ENCODE measurements at regions not wholly inside any gene's neighbourhood (a gene's known extent, or its start where the extent isn't known, plus 50 kb on each side); places are given as distances from the start of the nearest gene placed in this dataset.
"Not testable (repeated sequence)": the region's sequence is repeated elsewhere in the genome, so short reads cannot be mapped to it uniquely, and the experiment has no call there.

- Histone ChIP-seq H2BK120ac (ENCODE audit: insufficient read depth, low read length, poor library complexity) (no peak overlapping the region), H3K79me2 (ENCODE audit: control insufficient read depth, insufficient read depth, low read length, poor library complexity) (no peaks in the 10 kb centered on the region), H3K4me1 (ENCODE audit: control insufficient read depth in 1 of 2, insufficient read depth in 2 of 2, low read length in 2 of 2) (no peaks in the 10 kb centered on the region), H3K18ac (ENCODE audit: low read length) (no peak overlapping the region), H3K27ac (ENCODE audit: low read depth, low read length) (no peak overlapping the region), H4K12ac (ENCODE audit: low read depth, low read length) (no peak overlapping the region), H3K9me3 (ENCODE audit: insufficient read depth, low read depth, low read length) (peaks cover 5% of the 10 kb centered on the region), H3K4ac (ENCODE audit: low read depth, low read length) (no peak overlapping the region), H2BK5ac (ENCODE audit: low read depth, low read length, poor library complexity) (no peak overlapping the region), H3K36me3 (ENCODE audit: control insufficient read depth in 1 of 2, insufficient read depth in 2 of 2, low read length in 2 of 2) (no peaks in the 10 kb centered on the region), H3K27me3 (ENCODE audit: insufficient read depth, low read length) (no peaks in the 10 kb centered on the region), H3K4me3 (ENCODE audit: low read depth, low read length) (no peak overlapping the region), H3K14ac (ENCODE audit: low read length) (no peak overlapping the region), H4K91ac (ENCODE audit: low read depth, low read length) (no peak overlapping the region), H3K4me2 (ENCODE audit: low read length) (no peak overlapping the region), H4K8ac (ENCODE audit: low read depth, low read length) (no peak overlapping the region), H3K23ac (ENCODE audit: low read length) (no peak overlapping the region), H3K79me1 (ENCODE audit: low read length) (no peaks in the 10 kb centered on the region), H3K9ac (ENCODE audit: low read length) (no peak overlapping the region), H2BK12ac (ENCODE audit: low read length) (no peak overlapping the region), H2AK5ac (ENCODE audit: low read length) (no peak overlapping the region), H2AFZ (ENCODE audit: insufficient read depth, low read length, poor library complexity) (no peak overlapping the region)
- WGBS (ENCODE audit: extremely low coverage, insufficient coverage, insufficient read length) = no CpG with 5 or more reads among the region's 4 CpGs
- DNase-seq = no peak
Measured at GRCh38 chr9:100653643-100654334, 75.9 kb downstream of the CAVIN4 start.

GRCh38 chr9:100656851-100657250 is 79.0 kb downstream of the CAVIN4 start:
- not testable (repeated sequence) for H4K91ac ChIP-seq (ENCODE audit: low read depth, low read length); H3K9me3 ChIP-seq (ENCODE audit: insufficient read depth, low read depth, low read length); H2AK5ac ChIP-seq (ENCODE audit: low read length); H2BK120ac ChIP-seq (ENCODE audit: insufficient read depth, low read length, poor library complexity); H3K36me3 ChIP-seq (ENCODE audit: control insufficient read depth in 1 of 2, insufficient read depth in 2 of 2, low read length in 2 of 2); H3K14ac ChIP-seq (ENCODE audit: low read length); H2BK12ac ChIP-seq (ENCODE audit: low read length); H2BK5ac ChIP-seq (ENCODE audit: low read depth, low read length, poor library complexity); DNase-seq; H3K18ac ChIP-seq (ENCODE audit: low read length); H4K12ac ChIP-seq (ENCODE audit: low read depth, low read length); H3K27me3 ChIP-seq (ENCODE audit: insufficient read depth, low read length); H2AFZ ChIP-seq (ENCODE audit: insufficient read depth, low read length, poor library complexity); H3K9ac ChIP-seq (ENCODE audit: low read length); H3K27ac ChIP-seq (ENCODE audit: low read depth, low read length); H3K4me3 ChIP-seq (ENCODE audit: low read depth, low read length); H3K23ac ChIP-seq (ENCODE audit: low read length); H3K4me2 ChIP-seq (ENCODE audit: low read length); H3K4ac ChIP-seq (ENCODE audit: low read depth, low read length); H4K8ac ChIP-seq (ENCODE audit: low read depth, low read length); H3K4me1 ChIP-seq (ENCODE audit: control insufficient read depth in 1 of 2, insufficient read depth in 2 of 2, low read length in 2 of 2); H3K79me1 ChIP-seq (ENCODE audit: low read length); H3K79me2 ChIP-seq (ENCODE audit: control insufficient read depth, insufficient read depth, low read length, poor library complexity)
- WGBS (ENCODE audit: extremely low coverage, insufficient coverage, insufficient read length) = no CpG with 5 or more reads among the region's 2 CpGs

DNA sequence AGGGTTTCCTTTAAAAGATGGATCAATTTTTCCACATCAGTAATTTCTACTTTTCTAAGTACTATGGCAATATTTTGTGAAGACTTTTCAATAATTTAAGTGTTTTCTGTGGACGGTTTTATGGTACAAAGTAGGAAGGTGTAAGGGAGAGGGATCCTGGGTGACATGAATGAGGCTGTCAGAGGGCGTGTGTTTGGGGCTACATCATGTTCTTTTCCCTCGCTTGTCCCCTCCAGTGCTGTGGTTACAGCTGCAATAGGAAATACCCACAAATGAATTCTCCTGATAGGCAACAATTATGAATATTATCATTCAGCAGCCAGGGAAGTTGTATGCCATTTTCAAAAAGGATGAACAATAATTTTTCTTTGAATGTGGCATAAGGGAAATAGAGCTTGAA is 83.8 kb downstream of the CAVIN4 start:
- Histone ChIP-seq H3K27ac (ENCODE audit: low read depth, low read length) (no peak overlapping the region), H3K36me3 (ENCODE audit: control insufficient read depth in 1 of 2, insufficient read depth in 2 of 2, low read length in 2 of 2) (no peaks in the 10 kb centered on the region), H2BK120ac (ENCODE audit: insufficient read depth, low read length, poor library complexity) (no peak overlapping the region), H4K12ac (ENCODE audit: low read depth, low read length) (no peak overlapping the region), H3K79me1 (ENCODE audit: low read length) (no peaks in the 10 kb centered on the region), H3K27me3 (ENCODE audit: insufficient read depth, low read length) (no peaks in the 10 kb centered on the region), H3K23ac (ENCODE audit: low read length) (no peak overlapping the region), H3K4me3 (ENCODE audit: low read depth, low read length) (no peak overlapping the region), H3K9ac (ENCODE audit: low read length) (no peak overlapping the region), H3K18ac (ENCODE audit: low read length) (no peak overlapping the region), H3K9me3 (ENCODE audit: insufficient read depth, low read depth, low read length) (peaks cover 5% of the 10 kb centered on the region), H3K4me2 (ENCODE audit: low read length) (no peak overlapping the region), H2BK5ac (ENCODE audit: low read depth, low read length, poor library complexity) (no peak overlapping the region), H2AFZ (ENCODE audit: insufficient read depth, low read length, poor library complexity) (no peak overlapping the region), H2AK5ac (ENCODE audit: low read length) (no peak overlapping the region), H3K4ac (ENCODE audit: low read depth, low read length) (no peak overlapping the region), H3K14ac (ENCODE audit: low read length) (no peak overlapping the region), H3K79me2 (ENCODE audit: control insufficient read depth, insufficient read depth, low read length, poor library complexity) (no peaks in the 10 kb centered on the region), H4K91ac (ENCODE audit: low read depth, low read length) (no peak overlapping the region), H3K4me1 (ENCODE audit: control insufficient read depth in 1 of 2, insufficient read depth in 2 of 2, low read length in 2 of 2) (no peaks in the 10 kb centered on the region), H2BK12ac (ENCODE audit: low read length) (no peak overlapping the region), H4K8ac (ENCODE audit: low read depth, low read length) (no peak overlapping the region)
- no peak for DNase-seq
- WGBS (ENCODE audit: extremely low coverage, insufficient coverage, insufficient read length) = no CpG with 5 or more reads among the region's 3 CpGs

DNA sequence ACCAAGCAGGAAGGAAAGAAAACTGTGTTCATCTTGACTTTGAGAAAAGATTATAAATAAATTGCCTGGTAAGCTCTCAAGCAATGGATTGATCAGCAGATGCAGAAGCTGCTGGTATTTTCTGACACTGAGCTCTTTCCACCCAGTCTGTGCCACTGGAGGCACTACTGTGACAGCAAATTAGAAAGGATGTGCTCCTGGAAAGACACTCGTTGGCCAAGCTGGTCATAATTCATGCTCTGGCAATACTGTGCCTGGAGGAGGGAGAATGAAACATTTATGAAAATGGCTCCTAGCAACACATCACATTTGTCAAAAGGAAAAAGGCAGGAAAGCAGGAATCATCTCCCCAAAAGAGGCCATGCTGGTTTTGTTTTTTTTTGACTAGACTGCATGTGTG is 84.2 kb downstream of the CAVIN4 start:
- WGBS (ENCODE audit: extremely low coverage, insufficient coverage, insufficient read length) = no CpG with 5 or more reads among the region's 1 CpG
- H3K4ac ChIP-seq (ENCODE audit: low read depth, low read length) = no peak overlapping the region

More for the DNA sequence above, 84.2 kb downstream of the CAVIN4 start:
- no peak overlapping the region for H2BK5ac ChIP-seq (ENCODE audit: low read depth, low read length, poor library complexity)
- H3K4me2 ChIP-seq (ENCODE audit: low read length) = no peak overlapping the region
- no peak overlapping the region for H2BK12ac ChIP-seq (ENCODE audit: low read length)
- H2BK120ac ChIP-seq (ENCODE audit: insufficient read depth, low read length, poor library complexity) = no peak overlapping the region
- no peak overlapping the region for H3K9ac ChIP-seq (ENCODE audit: low read length)
- no peaks in the 10 kb centered on the region for H3K36me3 ChIP-seq (ENCODE audit: control insufficient read depth in 1 of 2, insufficient read depth in 2 of 2, low read length in 2 of 2)
- H3K27ac ChIP-seq (ENCODE audit: low read depth, low read length) = no peak overlapping the region
- peaks cover 3% of the 10 kb centered on the region for H3K9me3 ChIP-seq (ENCODE audit: insufficient read depth, low read depth, low read length)
- no peaks in the 10 kb centered on the region for H3K79me2 ChIP-seq (ENCODE audit: control insufficient read depth, insufficient read depth, low read length, poor library complexity)
- H2AFZ ChIP-seq (ENCODE audit: insufficient read depth, low read length, poor library complexity) = no peak overlapping the region
- no peak overlapping the region for H3K14ac ChIP-seq (ENCODE audit: low read length)
- no peak overlapping the region for H3K18ac ChIP-seq (ENCODE audit: low read length)
- H3K79me1 ChIP-seq (ENCODE audit: low read length) = no peaks in the 10 kb centered on the region
- H4K8ac ChIP-seq (ENCODE audit: low read depth, low read length) = no peak overlapping the region
- DNase-seq = no peak
- no peak overlapping the region for H2AK5ac ChIP-seq (ENCODE audit: low read length)
- H3K4me1 ChIP-seq (ENCODE audit: control insufficient read depth in 1 of 2, insufficient read depth in 2 of 2, low read length in 2 of 2) = no peaks in the 10 kb centered on the region
- H3K23ac ChIP-seq (ENCODE audit: low read length) = no peak overlapping the region
- H4K12ac ChIP-seq (ENCODE audit: low read depth, low read length) = no peak overlapping the region
- no peak overlapping the region for H3K4me3 ChIP-seq (ENCODE audit: low read depth, low read length)
- no peak overlapping the region for H4K91ac ChIP-seq (ENCODE audit: low read depth, low read length)
- no peaks in the 10 kb centered on the region for H3K27me3 ChIP-seq (ENCODE audit: insufficient read depth, low read length)

All from trophoblast cell (in vitro differentiated cells and primary cell).